ENCODE measurements at regions not wholly inside any gene's neighbourhood (a gene's known extent, or its start where the extent isn't known, plus 50 kb on each side); places are given as distances from the start of the nearest gene placed in this dataset.

DNA sequence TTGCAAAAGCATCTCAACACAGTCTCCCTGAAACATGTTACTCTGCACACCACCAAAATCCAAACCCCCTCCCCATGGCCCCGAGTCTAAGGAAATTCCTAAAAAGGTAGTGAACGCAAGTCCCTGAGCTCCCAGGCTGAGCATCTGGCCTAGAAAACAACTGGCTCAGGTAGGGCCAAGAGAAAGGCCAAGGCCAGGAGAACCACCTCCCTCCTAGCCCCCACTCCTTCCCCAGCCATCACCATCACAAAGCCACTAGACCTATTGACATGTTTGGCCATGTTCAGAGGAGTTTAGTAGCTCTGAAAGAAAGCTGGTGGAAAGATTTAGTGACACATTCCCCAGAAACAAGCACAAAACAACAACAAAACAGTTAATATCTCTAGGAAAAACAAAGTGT lies 220.0 kb upstream of the PSMD7 start:
- DNase-seq (no peak), ATAC-seq (no peak)
- Mint-ChIP-seq H3K4me3 (no peak overlapping the region), H3K27me3 (peaks cover 0 to 9% (median 0%) of the 10 kb centered on the region in 5 donors), H3K36me3 (peaks cover 0 to 10% (median 4%) of the 10 kb centered on the region in 3 donors), H3K9me3 (peaks cover 3 to 24% (median 16%) of the 10 kb centered on the region in 9 donors), H3K4me1 (no peaks in the 10 kb centered on the region), H3K27ac (no peak overlapping the region)
- POLR2A ChIA-PET, result no interaction called here

DNA sequence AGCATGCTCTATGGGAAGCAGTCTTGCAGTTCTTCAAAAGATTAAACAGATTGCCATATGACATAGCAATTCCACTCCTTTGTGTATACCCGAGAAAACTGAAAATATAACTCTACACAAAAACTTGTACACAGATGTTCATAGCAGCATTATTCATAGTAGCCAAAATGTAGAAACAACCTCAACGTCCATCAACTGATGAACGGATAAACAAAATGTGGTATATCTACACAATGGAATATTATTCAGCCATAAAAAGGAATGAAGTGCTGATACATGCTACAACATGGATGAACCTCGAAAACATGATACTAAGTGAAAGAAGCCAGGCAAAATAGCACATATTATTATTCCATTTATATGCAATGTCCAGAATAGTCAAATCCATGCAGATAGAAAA lies 221.2 kb upstream of the PSMD7 start:
- DNase-seq, result no peak
- Mint-ChIP-seq H3K4me1 (no peaks in the 10 kb centered on the region), H3K36me3 (peaks cover 0 to 10% (median 4%) of the 10 kb centered on the region in 3 donors), H3K27ac (no peak overlapping the region), H3K9me3 (peaks cover 3 to 24% (median 16%) of the 10 kb centered on the region in 9 donors), H3K4me3 (no peak overlapping the region), H3K27me3 (peaks cover 0 to 9% (median 0%) of the 10 kb centered on the region in 5 donors)
- ATAC-seq, result no peak
- POLR2A ChIA-PET, result no interaction called here

DNA sequence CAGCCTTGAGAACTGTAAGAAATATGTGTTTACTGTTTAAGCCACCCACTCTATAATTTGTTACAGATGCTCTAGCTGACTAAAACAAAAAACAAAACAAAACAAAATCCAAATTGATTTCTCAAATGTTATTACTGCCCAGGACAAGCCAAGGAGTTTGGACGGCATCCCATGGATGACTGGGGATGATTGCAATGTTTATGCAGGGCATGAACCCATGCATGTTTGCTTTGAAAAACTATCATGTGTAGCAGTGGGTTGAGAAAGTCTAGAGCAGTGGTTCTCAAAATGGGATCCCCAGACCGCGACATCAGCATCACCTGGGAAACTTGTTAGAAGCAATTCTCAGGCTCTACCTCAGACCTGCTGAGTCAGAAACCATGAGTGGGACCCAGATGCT lies 223.2 kb upstream of the PSMD7 start:
- Mint-ChIP-seq H3K4me3 (no peak overlapping the region), H3K27me3 (peaks cover 0 to 9% (median 1%) of the 10 kb centered on the region in 5 donors), H3K4me1 (no peaks in the 10 kb centered on the region), H3K36me3 (peaks cover 0 to 10% (median 4%) of the 10 kb centered on the region in 3 donors), H3K9me3 (peaks cover 3 to 24% (median 16%) of the 10 kb centered on the region in 9 donors), H3K27ac (no peak overlapping the region)
- DNase-seq (no peak), ATAC-seq (no peak)
- POLR2A ChIA-PET, result no interaction called here

DNA sequence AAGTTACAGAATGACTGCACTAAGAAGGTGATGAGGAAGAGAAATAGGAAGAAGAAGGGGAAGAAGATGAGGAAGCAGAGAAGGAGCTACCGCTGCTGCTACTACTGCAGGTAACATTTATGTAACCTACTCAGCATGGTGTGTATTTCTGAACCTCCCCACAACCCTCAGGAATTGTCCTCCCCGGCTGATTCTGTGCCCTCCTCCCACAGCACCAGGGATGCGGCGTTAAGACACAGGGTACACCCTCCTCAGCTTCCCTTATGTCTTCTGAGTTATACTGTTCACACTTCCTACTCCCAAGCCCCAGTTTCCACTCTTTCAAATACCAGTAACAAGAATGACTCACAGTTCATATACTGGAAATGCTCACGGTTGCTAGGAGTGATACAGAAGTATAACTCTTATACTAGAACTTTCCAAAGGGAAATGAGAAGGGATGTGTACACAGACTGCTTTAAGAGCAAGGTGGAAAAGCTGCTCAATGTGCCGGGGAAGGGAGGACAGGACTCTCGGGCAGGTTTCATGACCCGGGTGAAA lies 224.5 kb upstream of the PSMD7 start:
- Mint-ChIP-seq H3K27me3 (peaks cover 0 to 9% (median 2%) of the 10 kb centered on the region in 5 donors), H3K36me3 (peaks cover 0 to 10% (median 4%) of the 10 kb centered on the region in 3 donors), H3K4me3 (no peak overlapping the region), H3K4me1 (no peaks in the 10 kb centered on the region), H3K27ac (no peak overlapping the region), H3K9me3 (peaks cover 3 to 24% (median 16%) of the 10 kb centered on the region in 9 donors)
- POLR2A ChIA-PET, result no interaction called here
- ATAC-seq, result no peak
- no peak for DNase-seq

DNA sequence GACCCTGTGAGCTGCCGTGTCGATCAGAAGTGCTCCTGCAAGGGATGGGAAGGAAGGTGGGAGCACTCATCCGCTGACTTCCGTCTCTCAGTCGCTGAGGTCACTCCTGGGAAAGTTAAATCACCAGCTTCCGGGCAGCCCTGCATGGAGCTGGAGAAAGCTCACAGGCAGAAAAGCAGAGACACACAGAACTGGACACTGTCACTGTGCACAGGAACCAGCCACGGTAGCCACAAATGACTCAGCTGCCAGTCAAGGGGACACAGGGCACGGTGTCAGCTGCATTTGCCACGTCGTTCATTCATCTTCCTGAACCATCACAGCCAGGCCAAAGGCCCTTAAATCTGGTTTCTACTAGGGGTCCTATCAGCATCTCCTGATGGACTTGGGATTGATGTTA lies 226.4 kb upstream of the PSMD7 start:
- ATAC-seq (no peak), DNase-seq (no peak)
- Mint-ChIP-seq H3K4me3 (no peak overlapping the region), H3K4me1 (no peaks in the 10 kb centered on the region), H3K36me3 (peaks cover 0 to 5% (median 0%) of the 10 kb centered on the region in 3 donors), H3K27me3 (peaks cover 0 to 9% (median 2%) of the 10 kb centered on the region in 5 donors), H3K9me3 (peaks cover 0 to 20% (median 9%) of the 10 kb centered on the region in 9 donors), H3K27ac (no peak overlapping the region)
- POLR2A ChIA-PET, result no interaction called here

DNA sequence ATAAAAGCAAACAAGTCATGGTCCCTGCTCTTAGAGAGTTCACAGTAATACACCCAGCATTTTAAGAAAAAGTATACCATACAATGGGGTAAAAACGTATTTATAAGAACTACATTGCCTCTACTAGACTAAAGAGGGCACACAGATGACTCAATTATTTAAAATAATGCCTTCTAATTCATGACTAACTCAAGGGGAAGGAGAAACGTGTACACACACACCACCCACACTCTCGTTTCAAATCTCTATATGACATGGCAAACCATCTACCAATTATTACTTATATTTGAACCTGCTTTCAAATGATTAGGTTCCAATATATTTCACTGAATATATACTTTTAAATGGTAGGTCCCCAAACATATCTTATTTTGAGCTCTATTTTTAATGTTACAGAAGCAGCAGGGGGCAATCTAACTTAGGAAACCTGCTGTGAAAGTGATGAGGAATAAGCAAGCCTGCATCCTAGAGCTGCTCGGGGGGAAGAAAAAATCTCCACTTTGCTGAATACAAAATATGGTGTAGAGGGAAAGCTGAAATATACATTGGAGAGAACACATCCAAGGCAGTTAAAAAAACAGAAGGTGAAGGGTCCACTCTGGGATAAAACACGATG lies 232.4 kb upstream of the PSMD7 start:
- Mint-ChIP-seq H3K4me1 (no peaks in the 10 kb centered on the region), H3K27ac (peak overlapping the region in 1 of 10 donors; percentile 12), H3K27me3 (peaks cover 0 to 11% (median 2%) of the 10 kb centered on the region in 5 donors), H3K4me3 (no peak overlapping the region), H3K9me3 (peaks cover 0 to 12% (median 4%) of the 10 kb centered on the region in 9 donors), H3K36me3 (no peaks in the 10 kb centered on the region)
- DNase-seq, result no peak
- no peak for ATAC-seq
- POLR2A ChIA-PET, result no interaction called here

DNA sequence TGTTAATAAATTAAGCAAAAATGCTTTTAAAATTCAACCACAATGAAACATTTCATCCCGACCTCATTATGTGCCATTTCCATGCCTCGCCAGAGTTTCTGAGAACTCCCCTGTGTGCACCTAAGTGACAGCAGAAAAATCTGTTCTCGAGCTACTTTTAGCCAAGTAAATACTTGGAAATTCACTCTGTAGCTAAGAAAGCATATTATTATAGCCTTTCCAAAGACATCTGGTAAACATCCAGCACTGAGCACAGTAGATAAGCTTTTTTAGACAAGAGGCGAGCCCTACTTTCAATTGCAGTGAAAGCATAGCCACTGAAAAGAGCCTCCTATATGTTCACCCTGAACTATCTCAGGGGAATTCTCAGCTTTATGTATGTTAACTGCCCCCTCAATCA lies 242.8 kb upstream of the PSMD7 start:
- Mint-ChIP-seq H3K27me3 (peaks cover 0 to 21% (median 0%) of the 10 kb centered on the region in 5 donors), H3K4me1 (peaks cover 0 to 2% (median 0%) of the 10 kb centered on the region in 4 donors), H3K27ac (no peak overlapping the region), H3K36me3 (peaks cover 0 to 19% (median 0%) of the 10 kb centered on the region in 3 donors), H3K4me3 (no peak overlapping the region), H3K9me3 (peaks cover 4 to 36% (median 16%) of the 10 kb centered on the region in 9 donors)
- POLR2A ChIA-PET, result no interaction called here
- ATAC-seq, result no peak
- DNase-seq, result no peak

DNA sequence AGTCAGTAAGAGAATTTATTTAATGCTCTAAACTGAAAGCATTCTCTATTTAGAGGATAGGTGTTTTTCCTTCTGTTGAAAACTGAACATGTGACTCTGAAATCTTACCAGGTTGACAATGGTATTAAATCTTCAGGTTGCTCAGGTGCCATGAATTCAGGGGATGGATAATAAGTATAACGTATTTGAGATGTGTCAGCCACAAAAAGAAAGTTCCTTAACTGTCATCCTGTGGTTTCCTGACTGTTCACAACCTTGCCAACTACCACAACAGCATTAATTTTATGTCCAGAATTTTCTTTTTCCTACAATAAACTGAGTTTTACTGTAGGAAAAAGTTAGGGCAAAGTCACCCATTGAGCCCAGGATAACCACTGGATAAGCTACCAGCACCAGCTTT lies 243.3 kb upstream of the PSMD7 start:
- DNase-seq (no peak), ATAC-seq (no peak)
- Mint-ChIP-seq H3K9me3 (peaks cover 4 to 31% (median 12%) of the 10 kb centered on the region in 9 donors), H3K27ac (no peak overlapping the region), H3K4me1 (peaks cover 0 to 2% (median 0%) of the 10 kb centered on the region in 4 donors), H3K4me3 (no peak overlapping the region), H3K36me3 (peaks cover 0 to 14% (median 0%) of the 10 kb centered on the region in 3 donors), H3K27me3 (peaks cover 0 to 20% (median 0%) of the 10 kb centered on the region in 5 donors)
- POLR2A ChIA-PET, result no interaction called here

DNA sequence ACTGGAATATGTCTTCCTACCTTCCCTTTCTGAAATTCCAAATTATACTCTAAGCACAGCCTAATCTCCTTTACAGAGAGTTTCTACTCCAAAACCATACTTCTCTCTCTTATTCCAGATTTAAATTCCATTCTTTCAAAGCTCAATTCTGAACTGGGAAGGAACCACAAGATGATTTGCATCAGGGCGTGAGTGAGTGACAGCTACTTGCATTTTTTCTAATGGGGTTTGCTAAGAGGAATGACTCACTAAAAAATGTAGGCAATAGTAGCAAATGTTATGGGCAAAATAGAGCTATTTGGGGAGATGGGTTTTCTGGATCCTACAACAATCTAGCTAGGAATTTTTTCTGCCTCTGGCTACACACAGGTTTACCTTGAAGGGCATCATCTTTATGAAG lies 244.6 kb upstream of the PSMD7 start:
- Mint-ChIP-seq H3K27me3 (peaks cover 0 to 20% (median 0%) of the 10 kb centered on the region in 5 donors), H3K27ac (no peak overlapping the region), H3K4me1 (peaks cover 0 to 2% (median 0%) of the 10 kb centered on the region in 4 donors), H3K36me3 (peaks cover 0 to 11% (median 0%) of the 10 kb centered on the region in 3 donors), H3K4me3 (no peak overlapping the region), H3K9me3 (peaks cover 2 to 23% (median 9%) of the 10 kb centered on the region in 9 donors)
- DNase-seq (no peak), ATAC-seq (no peak)
- POLR2A ChIA-PET, result no interaction called here

DNA sequence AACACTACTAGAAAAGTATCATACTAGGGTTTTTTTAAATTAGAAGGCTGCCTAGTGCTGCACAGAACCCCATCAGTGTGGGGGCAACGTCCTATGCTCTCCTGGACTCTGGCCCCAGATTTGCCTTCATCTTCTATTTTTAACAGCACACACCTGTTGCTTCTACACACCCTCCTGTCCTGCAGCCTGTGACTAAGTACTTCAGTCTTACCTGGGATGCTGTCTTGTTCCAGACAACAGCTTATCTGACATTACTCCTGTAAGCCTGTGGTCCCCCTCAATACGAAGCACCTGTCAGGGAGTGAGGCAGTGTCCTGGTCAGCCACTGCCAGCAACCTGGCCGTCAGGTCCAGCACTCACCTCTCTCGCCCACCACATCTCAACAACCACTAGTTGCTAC lies 247.6 kb upstream of the PSMD7 start:
- ATAC-seq (no peak), DNase-seq (no peak)
- Mint-ChIP-seq H3K9me3 (peaks cover 0 to 3% (median 0%) of the 10 kb centered on the region in 9 donors), H3K27me3 (peaks cover 0 to 7% (median 0%) of the 10 kb centered on the region in 5 donors), H3K4me1 (peaks cover 0 to 2% (median 0%) of the 10 kb centered on the region in 4 donors), H3K27ac (peak overlapping the region in 1 of 10 donors; percentile 1), H3K4me3 (no peak overlapping the region), H3K36me3 (no peaks in the 10 kb centered on the region)
- POLR2A ChIA-PET, result no interaction called here

DNA sequence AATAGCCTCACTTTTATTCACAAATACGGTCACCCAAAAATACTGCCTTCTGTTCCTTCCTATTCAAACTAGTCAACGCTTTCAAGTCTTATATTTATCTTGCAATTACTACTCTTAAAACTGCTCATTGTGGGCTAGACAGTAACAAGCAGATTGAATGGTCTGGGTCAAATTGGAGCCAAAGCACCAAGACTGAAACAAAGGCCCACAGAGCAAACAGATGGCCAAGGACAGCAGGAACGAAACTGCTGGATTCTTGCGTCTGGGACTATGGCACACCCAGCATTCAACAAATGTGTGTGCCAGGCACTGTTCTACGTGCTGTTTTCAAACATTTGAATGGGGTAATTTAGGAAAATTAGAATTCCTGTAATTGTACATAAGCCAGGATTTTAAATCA lies 250.1 kb upstream of the PSMD7 start:
- Mint-ChIP-seq H3K4me1 (peaks cover 0 to 2% (median 0%) of the 10 kb centered on the region in 4 donors), H3K27me3 (peaks cover 0 to 7% (median 0%) of the 10 kb centered on the region in 5 donors), H3K9me3 (peaks cover 0 to 2% (median 0%) of the 10 kb centered on the region in 9 donors), H3K27ac (no peak overlapping the region), H3K4me3 (no peak overlapping the region), H3K36me3 (no peaks in the 10 kb centered on the region)
- POLR2A ChIA-PET, result no interaction called here
- no peak for ATAC-seq
- DNase-seq, result no peak

DNA sequence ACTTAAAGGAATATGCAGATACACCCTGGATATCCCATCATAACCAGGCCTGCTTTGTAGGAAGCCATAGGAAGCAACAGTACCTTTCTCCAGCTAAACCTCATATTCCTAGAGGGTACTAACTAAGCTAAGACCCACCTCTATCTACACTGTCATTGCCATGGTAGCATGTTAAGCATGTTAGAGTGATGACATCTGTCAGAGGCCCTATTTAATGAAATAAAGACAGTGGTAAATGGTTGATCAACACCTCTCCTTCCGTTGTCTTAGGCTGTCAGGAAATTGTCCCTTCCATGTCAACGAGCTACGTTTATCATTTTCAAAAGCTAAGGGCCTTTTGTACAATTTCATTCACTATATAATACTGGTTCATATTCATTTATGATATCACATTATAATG lies 251.1 kb upstream of the PSMD7 start:
- ATAC-seq (no peak), DNase-seq (no peak)
- no peak overlapping the region for H3K4me3 Mint-ChIP-seq
- peaks cover 0 to 2% (median 0%) of the 10 kb centered on the region in 9 donors for H3K9me3 Mint-ChIP-seq
- no peaks in the 10 kb centered on the region for H3K36me3 Mint-ChIP-seq
- POLR2A ChIA-PET, result no interaction called here
- H3K27ac Mint-ChIP-seq, result no peak overlapping the region
- H3K4me1 Mint-ChIP-seq, result peaks cover 0 to 2% (median 0%) of the 10 kb centered on the region in 4 donors
- H3K27me3 Mint-ChIP-seq, result peaks cover 0 to 7% (median 0%) of the 10 kb centered on the region in 5 donors

DNA sequence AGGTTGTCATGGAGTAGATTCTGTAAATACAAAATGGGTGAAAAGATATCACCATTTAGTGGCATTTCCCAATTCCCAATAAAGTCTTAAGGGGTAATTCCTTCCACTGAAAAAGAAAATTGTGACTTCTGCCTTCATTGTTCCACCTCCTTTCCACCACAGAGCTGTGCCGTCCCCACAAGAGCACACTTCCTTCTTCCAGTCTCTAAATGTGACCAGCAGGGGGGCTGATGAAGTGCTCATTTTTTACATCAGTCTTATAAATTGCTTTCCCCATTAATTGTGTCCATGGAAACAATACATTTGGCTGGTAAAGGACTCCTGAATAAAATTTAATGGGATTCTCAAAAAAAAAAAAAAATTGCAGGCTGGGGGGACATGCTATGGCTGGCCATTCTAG lies 260.8 kb upstream of the PSMD7 start:
- no peak overlapping the region for H3K4me3 Mint-ChIP-seq
- POLR2A ChIA-PET, result no interaction called here
- DNase-seq (no peak), ATAC-seq (no peak)
- H3K9me3 Mint-ChIP-seq, result no peaks in the 10 kb centered on the region
- no peaks in the 10 kb centered on the region for H3K36me3 Mint-ChIP-seq
- H3K4me1 Mint-ChIP-seq, result no peaks in the 10 kb centered on the region
- H3K27ac Mint-ChIP-seq, result no peak overlapping the region
- peaks cover 0 to 18% (median 5%) of the 10 kb centered on the region in 5 donors for H3K27me3 Mint-ChIP-seq

Measured in naive thymus-derived CD8-positive, alpha-beta T cell (primary cell).